Gastroesophageal sphincter (tissue), 4 donors: ENCODE measurements at regions not wholly inside any gene's neighbourhood (a gene's known extent, or its start where the extent isn't known, plus 50 kb on each side); places are given as distances from the start of the nearest gene placed in this dataset.
"Not testable (repeated sequence)": the region's sequence is repeated elsewhere in the genome, so short reads cannot be mapped to it uniquely, and the experiment has no call there.

ENCODE experiments used
- ATAC-seq: fragments of 150-250 bp; one replicate; pipeline ENCODE4 v1.9.1; 2016; ENCODE audit warnings: mild to moderate bottlenecking, moderate library complexity
- H3K27ac ChIP-seq, 4 donors: fragments of 200-600 bp; sonication (generic) in 3 of 4; 1 replicate in 3 of 4; 2 replicates in 1 of 4; pipeline ENCODE4 v1.5.1; 2016 to 2019
- H3K27me3 ChIP-seq: fragments of 200-600 bp; sonication (generic); one replicate; pipeline ENCODE4 v1.5.1; 2019
- H3K36me3 ChIP-seq, 2 donors: fragments of 200-600 bp; sonication (generic); one replicate each; pipeline ENCODE4 v1.5.1; 2019; ENCODE audit warnings: control low read depth in 1 of 2
- H3K4me1 ChIP-seq, 3 donors: fragments of 200-600 bp; sonication (generic); 1 replicate in 2 of 3; 2 replicates in 1 of 3; pipeline ENCODE4 v1.5.1; 2016 to 2019; ENCODE audit warnings: control low read depth in 2 of 3
- H3K4me3 ChIP-seq, 2 donors: fragments of 200-600 bp; sonication (generic); one replicate each; pipeline ENCODE4 v1.5.1; 2019; ENCODE audit warnings: mild to moderate bottlenecking in 1 of 2, moderate library complexity in 1 of 2
- H3K9me3 ChIP-seq, 3 donors: fragments of 200-600 bp; sonication (generic); one replicate each; pipeline ENCODE4 v1.5.1; 2017 to 2019; ENCODE audit warnings: control low read depth in 2 of 3
- CTCF ChIP-seq, 4 experiments: fragments of 200-600 bp in 2 of 4; fragments of 450-650 bp in 2 of 4; sonication (generic) in 1 of 4; IDR thresholded peaks; one replicate each; pipeline ENCODE4 v1.5.1; 2017 to 2019; ENCODE audit warnings: antibody characterized with exemption in 4 of 4, mild to moderate bottlenecking in 2 of 4, moderate library complexity in 2 of 4
- EP300 ChIP-seq: sonication (generic); formaldehyde crosslinking; IDR thresholded peaks from one replicate; pipeline ENCODE4 v1.6.1; 2017; ENCODE audit warnings: antibody characterized with exemption, mild to moderate bottlenecking
- POLR2A ChIP-seq, 2 donors: fragments of 450-650 bp; IDR thresholded peaks; one replicate each; pipeline ENCODE4 v1.6.1; 2017; ENCODE audit warnings: antibody characterized with exemption in 2 of 2, mild to moderate bottlenecking in 2 of 2, moderate library complexity in 1 of 2
- POLR2AphosphoS5 ChIP-seq: sonication (generic); formaldehyde crosslinking; IDR thresholded peaks from one replicate; pipeline ENCODE4 v1.6.1; 2017; ENCODE audit warnings: antibody characterized with exemption
- WGBS, 2 donors: methylation state at CpG; one replicate each; pipeline ENCODE4 v1.1.5; 2018; ENCODE audit warnings: low coverage in 1 of 2; 5-methylcytosine and 5-hydroxymethylcytosine counted together

DNA sequence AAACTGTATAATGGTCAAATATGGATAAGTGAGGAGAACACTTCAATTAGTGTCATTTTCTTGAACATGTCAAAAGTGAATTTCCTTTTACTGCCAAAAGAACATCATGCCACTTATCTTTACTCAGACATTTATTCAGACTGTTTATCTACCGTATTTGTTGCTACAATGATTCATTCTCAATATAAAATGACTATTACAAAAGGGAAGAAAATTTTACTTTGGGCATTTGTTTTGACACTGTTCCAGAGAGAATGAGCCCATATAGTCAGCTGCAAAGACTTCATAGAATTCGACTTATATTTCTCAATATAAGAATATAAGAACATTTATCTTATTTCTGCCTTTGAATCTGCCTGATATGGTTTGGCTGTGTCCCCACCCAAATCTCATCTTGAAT is 1699.1 kb downstream of the BRINP3 start:
- Histone ChIP-seq H3K36me3 (no peaks in the 10 kb centered on the region), H3K27me3 (no peaks in the 10 kb centered on the region), H3K27ac (no peak overlapping the region), H3K4me3 (no peak overlapping the region), H3K4me1 (no peaks in the 10 kb centered on the region), H3K9me3 (no peaks in the 10 kb centered on the region)
- ATAC-seq, result no peak
- 34 to 50% methylated on average over 2 of the region's 2 CpGs for WGBS, 2 donors
- no peak for TF ChIP-seq POLR2AphosphoS5
- TF ChIP-seq POLR2A (IDR thresholded peaks at IDR 0.05), result no peak
- no peak for TF ChIP-seq CTCF (IDR thresholded peaks at IDR 0.05)
- no peak for TF ChIP-seq EP300

GRCh38 chr1:188782220-188782841 is 1695.3 kb downstream of the BRINP3 start:
- ATAC-seq, result no peak
- H3K4me3 ChIP-seq, result no peak overlapping the region
- no peaks in the 10 kb centered on the region for H3K27me3 ChIP-seq
- no peak overlapping the region for H3K27ac ChIP-seq
- TF ChIP-seq CTCF (IDR thresholded peaks at IDR 0.05), result peak in 1 of 4 experiments; percentile 35
- no peak for TF ChIP-seq EP300
- no peaks in the 10 kb centered on the region for H3K4me1 ChIP-seq
- no peaks in the 10 kb centered on the region for H3K36me3 ChIP-seq
- WGBS, 2 donors, result 63 to 70% methylated on average over 4 to 6 of the region's 6 CpGs
- H3K9me3 ChIP-seq, result no peaks in the 10 kb centered on the region

GRCh38 chr1:188794969-188795368 is 1682.7 kb downstream of the BRINP3 start:
- no peaks in the 10 kb centered on the region for H3K4me1 ChIP-seq
- TF ChIP-seq CTCF (IDR thresholded peaks at IDR 0.05), result no peak
- no peak for TF ChIP-seq POLR2AphosphoS5
- TF ChIP-seq EP300, result no peak
- no peak for TF ChIP-seq POLR2A (IDR thresholded peaks at IDR 0.05)
- H3K27me3 ChIP-seq, result no peaks in the 10 kb centered on the region
- H3K36me3 ChIP-seq, result no peaks in the 10 kb centered on the region
- no peak overlapping the region for H3K27ac ChIP-seq
- no peak for ATAC-seq
- no peaks in the 10 kb centered on the region for H3K9me3 ChIP-seq
- no peak overlapping the region for H3K4me3 ChIP-seq

- not testable (repeated sequence) for H3K27ac ChIP-seq, ATAC-seq, H3K9me3 ChIP-seq, H3K36me3 ChIP-seq, H3K4me3 ChIP-seq, H3K4me1 ChIP-seq, H3K27me3 ChIP-seq
- WGBS, 2 donors, result 85% methylated on average over 2 of the region's 2 CpGs
Measured at GRCh38 chr1:188812153-188812552, 1665.5 kb downstream of the BRINP3 start.

GRCh38 chr1:188812836-188813573 is 1664.7 kb downstream of the BRINP3 start:
- H3K9me3 ChIP-seq, H3K27ac ChIP-seq, H3K4me3 ChIP-seq, H3K36me3 ChIP-seq, H3K27me3 ChIP-seq, H3K4me1 ChIP-seq, ATAC-seq: not testable (repeated sequence)
- WGBS, 2 donors, result 100% methylated on average over 1 to 7 of the region's 39 CpGs

GRCh38 chr1:188817814-188818213 is 1659.8 kb downstream of the BRINP3 start:
- no peak overlapping the region for H3K4me3 ChIP-seq
- no peaks in the 10 kb centered on the region for H3K4me1 ChIP-seq
- TF ChIP-seq EP300, result no peak
- no peak for TF ChIP-seq POLR2AphosphoS5
- no peak for TF ChIP-seq CTCF (IDR thresholded peaks at IDR 0.05)
- TF ChIP-seq POLR2A (IDR thresholded peaks at IDR 0.05), result no peak
- no peaks in the 10 kb centered on the region for H3K36me3 ChIP-seq
- 38 to 56% methylated on average over 1 of the region's 1 CpG for WGBS, 2 donors
- no peaks in the 10 kb centered on the region for H3K27me3 ChIP-seq
- no peak overlapping the region for H3K27ac ChIP-seq
- no peak for ATAC-seq
- H3K9me3 ChIP-seq, result peaks cover 0 to 4% (median 0%) of the 10 kb centered on the region in 3 donors
